ENCODE measurements at regions not wholly inside any gene's neighbourhood (a gene's known extent, or its start where the extent isn't known, plus 50 kb on each side); places are given as distances from the start of the nearest gene placed in this dataset.
A peak's percentile ranks its signal among the peaks of the same experiment; 100 is the strongest.

DNA sequence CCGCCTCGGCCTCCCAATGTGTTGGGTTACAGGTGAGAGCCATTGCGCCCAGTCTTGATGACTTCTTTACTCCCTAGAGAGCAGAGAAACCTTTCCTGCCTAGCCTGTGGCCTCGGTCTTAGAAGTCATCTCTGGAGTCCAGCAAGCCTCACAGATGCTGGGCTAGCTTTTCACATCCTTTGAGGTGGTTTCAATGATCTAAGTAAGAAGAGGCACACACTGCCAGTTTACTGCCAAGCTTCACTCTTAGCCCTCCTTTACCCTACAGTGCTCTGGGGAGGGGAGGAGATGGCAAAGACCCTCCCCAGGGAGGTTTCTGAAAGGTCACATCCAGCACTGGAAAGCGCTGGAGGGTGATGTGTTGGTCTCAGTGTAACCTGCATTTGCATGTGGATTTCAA is 304.8 kb downstream of the PCNX1 start:
- DNase-seq (no peak), ATAC-seq (ENCODE audit: insufficient read depth, low read depth) (peak; percentile 36; the same call in 2 of the 3 replicates)
- Histone ChIP-seq H3K36me3 (ENCODE audit: insufficient read depth, low read length) (no peaks in the 10 kb centered on the region), H3K9ac (ENCODE audit: low read depth, low read length) (no peak overlapping the region), H4K20me1 (ENCODE audit: insufficient read depth, low read length) (no peaks in the 10 kb centered on the region), H3K4me3 (ENCODE audit: low read depth in 1 of 2, low read length in 2 of 2) (no peak overlapping the region), H3K79me2 (ENCODE audit: insufficient read depth, low read length) (no peaks in the 10 kb centered on the region), H3K27me3 (ENCODE audit: insufficient read depth, low read length, poor library complexity) (no peaks in the 10 kb centered on the region), H2AFZ (ENCODE audit: low read depth, low read length) (no peak overlapping the region; the same call in 1 of the 2 replicates), H3K27ac (ENCODE audit: low read length) (no peak overlapping the region), H3K4me2 (ENCODE audit: insufficient read depth, low read length) (no peak overlapping the region), H3K9me3 (ENCODE audit: insufficient read depth, low read length, severe bottlenecking) (peaks cover 3% of the 10 kb centered on the region), H3K4me1 (ENCODE audit: insufficient read depth, low read length) (peaks cover 22% of the 10 kb centered on the region)
- TF ChIP-seq, protein P1, sequence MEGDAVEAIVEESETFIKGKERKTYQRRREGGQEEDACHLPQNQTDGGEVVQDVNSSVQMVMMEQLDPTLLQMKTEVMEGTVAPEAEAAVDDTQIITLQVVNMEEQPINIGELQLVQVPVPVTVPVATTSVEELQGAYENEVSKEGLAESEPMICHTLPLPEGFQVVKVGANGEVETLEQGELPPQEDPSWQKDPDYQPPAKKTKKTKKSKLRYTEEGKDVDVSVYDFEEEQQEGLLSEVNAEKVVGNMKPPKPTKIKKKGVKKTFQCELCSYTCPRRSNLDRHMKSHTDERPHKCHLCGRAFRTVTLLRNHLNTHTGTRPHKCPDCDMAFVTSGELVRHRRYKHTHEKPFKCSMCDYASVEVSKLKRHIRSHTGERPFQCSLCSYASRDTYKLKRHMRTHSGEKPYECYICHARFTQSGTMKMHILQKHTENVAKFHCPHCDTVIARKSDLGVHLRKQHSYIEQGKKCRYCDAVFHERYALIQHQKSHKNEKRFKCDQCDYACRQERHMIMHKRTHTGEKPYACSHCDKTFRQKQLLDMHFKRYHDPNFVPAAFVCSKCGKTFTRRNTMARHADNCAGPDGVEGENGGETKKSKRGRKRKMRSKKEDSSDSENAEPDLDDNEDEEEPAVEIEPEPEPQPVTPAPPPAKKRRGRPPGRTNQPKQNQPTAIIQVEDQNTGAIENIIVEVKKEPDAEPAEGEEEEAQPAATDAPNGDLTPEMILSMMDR (IDR thresholded peaks at IDR 0.05; ENCODE audit: borderline replicate concordance, extremely low read depth, low read length, poor library complexity, severe bottlenecking): no peak
- TF ChIP-seq EZH2 (IDR thresholded peaks at IDR 0.05; ENCODE audit: borderline replicate concordance, low read depth, low read length, severe bottlenecking): no peak

DNA sequence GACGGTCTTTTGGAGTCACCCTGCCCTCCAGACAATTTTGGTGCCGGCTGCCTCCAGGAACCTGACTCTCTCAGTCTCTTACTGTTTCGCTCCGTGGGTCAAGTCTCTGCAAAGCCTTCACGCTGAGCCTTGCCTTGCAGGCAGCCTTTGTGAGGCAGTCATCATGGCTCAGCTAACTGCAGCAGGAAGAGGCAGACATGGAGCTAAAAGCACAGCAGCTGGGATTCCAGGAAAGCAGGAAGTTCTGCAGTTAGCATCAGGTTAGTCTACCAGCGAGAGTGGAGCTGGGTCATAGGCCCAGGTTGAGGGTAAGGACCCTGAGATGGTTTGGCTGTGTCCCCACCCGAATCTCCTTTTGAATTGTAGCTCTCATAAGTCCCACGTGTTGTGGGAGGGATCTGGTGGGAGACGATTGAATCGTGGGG is 305.4 kb downstream of the PCNX1 start:
- Histone ChIP-seq H3K4me1 (ENCODE audit: insufficient read depth, low read length) (peaks cover 22% of the 10 kb centered on the region), H3K9ac (ENCODE audit: low read depth, low read length) (no peak overlapping the region), H3K4me3 (ENCODE audit: low read depth in 1 of 2, low read length in 2 of 2) (no peak overlapping the region), H3K9me3 (ENCODE audit: insufficient read depth, low read length, severe bottlenecking) (peaks cover 7% of the 10 kb centered on the region), H3K4me2 (ENCODE audit: insufficient read depth, low read length) (peak overlapping the region; percentile 42; the same call in 1 of the 2 replicates), H4K20me1 (ENCODE audit: insufficient read depth, low read length) (no peaks in the 10 kb centered on the region), H3K27ac (ENCODE audit: low read length) (peak overlapping the region; percentile 67), H3K36me3 (ENCODE audit: insufficient read depth, low read length) (no peaks in the 10 kb centered on the region), H2AFZ (ENCODE audit: low read depth, low read length) (peak overlapping the region; percentile 83), H3K79me2 (ENCODE audit: insufficient read depth, low read length) (no peaks in the 10 kb centered on the region), H3K27me3 (ENCODE audit: insufficient read depth, low read length, poor library complexity) (no peaks in the 10 kb centered on the region)
- TF ChIP-seq, protein P1 (IDR thresholded peaks at IDR 0.05; ENCODE audit: borderline replicate concordance, extremely low read depth, low read length, poor library complexity, severe bottlenecking): no peak
- TF ChIP-seq EZH2 (IDR thresholded peaks at IDR 0.05; ENCODE audit: borderline replicate concordance, low read depth, low read length, severe bottlenecking): no peak
- ATAC-seq (ENCODE audit: insufficient read depth, low read depth) (peak; percentile 77), DNase-seq (peak; percentile 46)

DNA sequence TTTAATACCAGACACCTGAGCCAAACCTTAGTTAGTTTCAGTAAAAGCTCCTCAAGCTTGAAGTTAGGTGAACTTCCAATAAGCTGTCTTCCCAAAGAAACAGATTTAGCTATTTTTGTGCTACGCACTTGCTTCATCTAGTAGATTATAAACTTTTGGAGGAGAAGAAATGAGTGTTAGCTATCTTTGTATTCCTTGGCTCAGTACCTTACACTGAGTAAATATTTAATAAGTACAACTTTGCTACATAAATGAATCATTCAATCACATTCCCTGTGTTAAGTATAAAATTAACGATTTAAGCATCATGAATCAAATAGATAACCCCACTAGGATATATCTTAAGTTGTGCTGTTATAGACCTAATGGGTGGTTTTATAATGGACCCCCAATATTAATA is 307.0 kb downstream of the PCNX1 start:
- H3K9me3 ChIP-seq (ENCODE audit: insufficient read depth, low read length, severe bottlenecking): peaks cover 7% of the 10 kb centered on the region
- no peak overlapping the region for H3K4me3 ChIP-seq (ENCODE audit: low read depth in 1 of 2, low read length in 2 of 2)
- H3K79me2 ChIP-seq (ENCODE audit: insufficient read depth, low read length): no peaks in the 10 kb centered on the region
- H3K36me3 ChIP-seq (ENCODE audit: insufficient read depth, low read length): no peaks in the 10 kb centered on the region
- ATAC-seq (ENCODE audit: insufficient read depth, low read depth): no peak
- H2AFZ ChIP-seq (ENCODE audit: low read depth, low read length): no peak overlapping the region
- peaks cover 25% of the 10 kb centered on the region for H3K4me1 ChIP-seq (ENCODE audit: insufficient read depth, low read length)
- H3K4me2 ChIP-seq (ENCODE audit: insufficient read depth, low read length): no peak overlapping the region
- H3K27me3 ChIP-seq (ENCODE audit: insufficient read depth, low read length, poor library complexity): no peaks in the 10 kb centered on the region
- no peaks in the 10 kb centered on the region for H4K20me1 ChIP-seq (ENCODE audit: insufficient read depth, low read length)
- no peak for DNase-seq
- no peak overlapping the region for H3K27ac ChIP-seq (ENCODE audit: low read length)
- H3K9ac ChIP-seq (ENCODE audit: low read depth, low read length): no peak overlapping the region
- TF ChIP-seq EZH2 (IDR thresholded peaks at IDR 0.05; ENCODE audit: borderline replicate concordance, low read depth, low read length, severe bottlenecking): no peak
- TF ChIP-seq, protein P1 (IDR thresholded peaks at IDR 0.05; ENCODE audit: borderline replicate concordance, extremely low read depth, low read length, poor library complexity, severe bottlenecking): no peak

DNA sequence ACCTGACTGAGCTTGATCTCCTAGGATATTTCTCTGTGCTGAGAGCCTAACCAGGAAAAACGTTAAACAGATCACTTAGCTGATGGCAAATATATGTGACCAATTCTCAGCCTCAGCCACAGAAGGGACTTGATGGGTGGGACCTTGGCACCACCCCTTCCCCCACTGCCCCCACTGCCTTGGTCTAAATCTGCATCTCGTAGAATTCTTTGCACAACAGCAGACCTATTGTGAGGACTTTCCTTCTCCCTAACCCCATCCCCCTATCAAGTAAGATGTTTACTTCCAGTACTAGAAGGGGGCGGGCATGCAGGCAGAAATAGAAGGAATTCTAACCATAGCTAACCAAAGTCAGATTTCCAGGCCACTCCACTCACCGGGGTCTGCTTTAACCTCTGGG is 313.2 kb downstream of the PCNX1 start:
- Histone ChIP-seq H3K27ac (ENCODE audit: low read length) (no peak overlapping the region), H4K20me1 (ENCODE audit: insufficient read depth, low read length) (no peaks in the 10 kb centered on the region), H3K9ac (ENCODE audit: low read depth, low read length) (no peak overlapping the region), H3K36me3 (ENCODE audit: insufficient read depth, low read length) (no peaks in the 10 kb centered on the region), H3K27me3 (ENCODE audit: insufficient read depth, low read length, poor library complexity) (no peaks in the 10 kb centered on the region), H3K4me2 (ENCODE audit: insufficient read depth, low read length) (no peak overlapping the region), H3K4me1 (ENCODE audit: insufficient read depth, low read length) (peaks cover 3% of the 10 kb centered on the region; the same call in 1 of the 2 replicates), H3K79me2 (ENCODE audit: insufficient read depth, low read length) (no peaks in the 10 kb centered on the region), H2AFZ (ENCODE audit: low read depth, low read length) (no peak overlapping the region), H3K4me3 (ENCODE audit: low read depth in 1 of 2, low read length in 2 of 2) (no peak overlapping the region), H3K9me3 (ENCODE audit: insufficient read depth, low read length, severe bottlenecking) (peaks cover 7% of the 10 kb centered on the region)
- no peak for ATAC-seq (ENCODE audit: insufficient read depth, low read depth)
- no peak for DNase-seq
- no peak for TF ChIP-seq EZH2 (IDR thresholded peaks at IDR 0.05; ENCODE audit: borderline replicate concordance, low read depth, low read length, severe bottlenecking)
- TF ChIP-seq, protein P1 (IDR thresholded peaks at IDR 0.05; ENCODE audit: borderline replicate concordance, extremely low read depth, low read length, poor library complexity, severe bottlenecking): no peak

Data from DND-41 (cell line).